ENCODE measurements at regions not wholly inside any gene's neighbourhood (a gene's known extent, or its start where the extent isn't known, plus 50 kb on each side); places are given as distances from the start of the nearest gene placed in this dataset.

- H3K27ac Mint-ChIP-seq (ENCODE audit: unreplicated experiment) = no peak overlapping the region
- H3K36me3 Mint-ChIP-seq (ENCODE audit: low read depth) = no peaks in the 10 kb centered on the region
Measured at GRCh38 chr16:65510241-65510640, 388.4 kb upstream of the CDH11 start.

GRCh38 chr16:65509172-65509571 lies 387.3 kb upstream of the CDH11 start:
- Mint-ChIP-seq H3K36me3 (ENCODE audit: low read depth) (no peaks in the 10 kb centered on the region), H3K27ac (ENCODE audit: unreplicated experiment) (no peak overlapping the region), H3K4me3 (no peak overlapping the region), H3K4me1 (peaks cover 4% of the 10 kb centered on the region), H3K9me3 (peaks cover 3% of the 10 kb centered on the region), H3K27me3 (ENCODE audit: low read depth) (no peaks in the 10 kb centered on the region)
- DNase-seq (ENCODE audit: low read depth, low spot score) = no peak
- TF ChIP-seq, protein P1, sequence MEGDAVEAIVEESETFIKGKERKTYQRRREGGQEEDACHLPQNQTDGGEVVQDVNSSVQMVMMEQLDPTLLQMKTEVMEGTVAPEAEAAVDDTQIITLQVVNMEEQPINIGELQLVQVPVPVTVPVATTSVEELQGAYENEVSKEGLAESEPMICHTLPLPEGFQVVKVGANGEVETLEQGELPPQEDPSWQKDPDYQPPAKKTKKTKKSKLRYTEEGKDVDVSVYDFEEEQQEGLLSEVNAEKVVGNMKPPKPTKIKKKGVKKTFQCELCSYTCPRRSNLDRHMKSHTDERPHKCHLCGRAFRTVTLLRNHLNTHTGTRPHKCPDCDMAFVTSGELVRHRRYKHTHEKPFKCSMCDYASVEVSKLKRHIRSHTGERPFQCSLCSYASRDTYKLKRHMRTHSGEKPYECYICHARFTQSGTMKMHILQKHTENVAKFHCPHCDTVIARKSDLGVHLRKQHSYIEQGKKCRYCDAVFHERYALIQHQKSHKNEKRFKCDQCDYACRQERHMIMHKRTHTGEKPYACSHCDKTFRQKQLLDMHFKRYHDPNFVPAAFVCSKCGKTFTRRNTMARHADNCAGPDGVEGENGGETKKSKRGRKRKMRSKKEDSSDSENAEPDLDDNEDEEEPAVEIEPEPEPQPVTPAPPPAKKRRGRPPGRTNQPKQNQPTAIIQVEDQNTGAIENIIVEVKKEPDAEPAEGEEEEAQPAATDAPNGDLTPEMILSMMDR (conservative IDR thresholded peaks at IDR 0.05) = no peak

More at GRCh38 chr16:65510241-65510640, 388.4 kb upstream of the CDH11 start:
- Mint-ChIP-seq H3K4me1 (peaks cover 4% of the 10 kb centered on the region), H3K4me3 (no peak overlapping the region), H3K9me3 (peaks cover 3% of the 10 kb centered on the region), H3K27me3 (ENCODE audit: low read depth) (peaks cover 3% of the 10 kb centered on the region)
- TF ChIP-seq, protein P1 (conservative IDR thresholded peaks at IDR 0.05) = no peak
- DNase-seq (ENCODE audit: low read depth, low spot score) = no peak

DNA sequence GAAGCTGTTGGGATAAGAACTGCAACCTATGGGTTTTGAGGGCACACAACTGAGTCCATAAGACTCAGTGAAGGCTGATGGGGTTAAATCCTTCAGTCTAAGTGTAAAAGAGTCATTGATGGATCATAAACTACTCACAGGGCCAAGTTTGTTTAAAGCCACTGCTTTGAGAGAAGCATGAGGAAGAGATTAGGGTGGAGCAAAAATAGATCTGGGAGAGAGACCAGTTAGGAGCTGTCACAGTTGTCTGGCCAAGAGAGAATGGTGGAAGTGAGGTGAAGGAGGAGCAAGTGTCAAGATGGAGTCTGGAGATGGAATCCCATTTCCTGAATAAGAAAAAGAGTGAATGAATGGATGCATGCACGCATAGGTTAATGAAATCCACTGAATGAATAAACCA lies 379.1 kb upstream of the CDH11 start:
- peaks cover 11% of the 10 kb centered on the region for H3K4me1 Mint-ChIP-seq
- H3K4me3 Mint-ChIP-seq = no peak overlapping the region
- no peak overlapping the region for H3K27ac Mint-ChIP-seq (ENCODE audit: unreplicated experiment)
- TF ChIP-seq, protein P1 (conservative IDR thresholded peaks at IDR 0.05) = no peak
- DNase-seq (ENCODE audit: low read depth, low spot score) = no peak
- no peaks in the 10 kb centered on the region for H3K27me3 Mint-ChIP-seq (ENCODE audit: low read depth)
- H3K36me3 Mint-ChIP-seq (ENCODE audit: low read depth) = no peaks in the 10 kb centered on the region
- H3K9me3 Mint-ChIP-seq = no peaks in the 10 kb centered on the region

GRCh38 chr16:65500007-65500406 lies 378.1 kb upstream of the CDH11 start:
- H3K4me3 Mint-ChIP-seq = no peak overlapping the region
- no peaks in the 10 kb centered on the region for H3K36me3 Mint-ChIP-seq (ENCODE audit: low read depth)
- H3K4me1 Mint-ChIP-seq = peaks cover 11% of the 10 kb centered on the region
- H3K9me3 Mint-ChIP-seq = no peaks in the 10 kb centered on the region
- no peak for DNase-seq (ENCODE audit: low read depth, low spot score)
- TF ChIP-seq, protein P1 (conservative IDR thresholded peaks at IDR 0.05) = no peak
- H3K27me3 Mint-ChIP-seq (ENCODE audit: low read depth) = no peaks in the 10 kb centered on the region
- H3K27ac Mint-ChIP-seq (ENCODE audit: unreplicated experiment) = no peak overlapping the region

DNA sequence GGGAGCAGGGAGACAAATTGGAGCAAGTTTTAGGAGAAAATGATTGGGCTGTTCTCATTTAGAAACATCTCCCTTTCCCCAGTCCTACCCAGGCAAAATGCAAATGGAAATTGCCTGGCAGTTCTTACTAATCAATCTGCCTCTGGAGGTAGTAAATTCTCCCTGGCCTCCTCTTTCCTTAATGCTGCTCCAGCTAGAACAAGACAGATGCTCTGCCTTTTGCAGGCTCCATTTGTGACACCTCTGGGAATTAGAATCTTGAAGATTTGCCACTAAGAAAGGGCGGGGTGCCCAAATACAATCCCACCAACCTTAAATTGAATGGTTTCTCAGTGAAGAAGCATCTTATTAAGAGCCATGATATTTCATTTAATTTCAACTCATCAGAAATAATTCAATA lies 377.7 kb upstream of the CDH11 start:
- DNase-seq (ENCODE audit: low read depth, low spot score) = no peak
- TF ChIP-seq, protein P1 (conservative IDR thresholded peaks at IDR 0.05) = no peak
- Mint-ChIP-seq H3K9me3 (no peaks in the 10 kb centered on the region), H3K36me3 (ENCODE audit: low read depth) (no peaks in the 10 kb centered on the region), H3K4me1 (peaks cover 11% of the 10 kb centered on the region), H3K27ac (ENCODE audit: unreplicated experiment) (no peak overlapping the region), H3K4me3 (no peak overlapping the region), H3K27me3 (ENCODE audit: low read depth) (no peaks in the 10 kb centered on the region)

DNA sequence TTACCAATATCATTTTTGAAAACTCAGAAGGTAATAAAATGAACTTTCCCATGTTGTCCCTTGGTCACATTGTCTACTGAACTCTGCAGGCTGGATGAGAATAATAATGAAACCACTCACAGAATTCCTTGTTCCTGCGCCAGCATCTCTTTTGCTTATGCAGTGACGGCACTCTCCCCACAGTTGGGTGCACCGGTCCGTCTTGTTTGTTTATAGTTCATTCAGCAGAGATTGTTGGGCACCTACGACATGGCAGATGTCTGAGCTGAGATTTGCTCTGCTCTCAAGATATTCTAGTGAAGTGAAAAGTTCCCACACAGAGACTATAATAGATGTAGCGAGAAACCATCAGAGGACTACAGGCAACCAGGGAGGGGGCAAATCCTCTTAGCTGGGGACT lies 375.7 kb upstream of the CDH11 start:
- DNase-seq (ENCODE audit: low read depth, low spot score) = no peak
- peak overlapping the region; percentile 20 for H3K27ac Mint-ChIP-seq (ENCODE audit: unreplicated experiment)
- no peaks in the 10 kb centered on the region for H3K27me3 Mint-ChIP-seq (ENCODE audit: low read depth)
- no peak overlapping the region for H3K4me3 Mint-ChIP-seq
- TF ChIP-seq, protein P1 (conservative IDR thresholded peaks at IDR 0.05) = no peak
- peaks cover 2% of the 10 kb centered on the region for H3K36me3 Mint-ChIP-seq (ENCODE audit: low read depth)
- peaks cover 11% of the 10 kb centered on the region for H3K4me1 Mint-ChIP-seq
- H3K9me3 Mint-ChIP-seq = peaks cover 3% of the 10 kb centered on the region
